HG03558 (cell line): ENCODE measurements at regions not wholly inside any gene's neighbourhood (a gene's known extent, or its start where the extent isn't known, plus 50 kb on each side); places are given as distances from the start of the nearest gene placed in this dataset.

Experiments used
- ATAC-seq: cut with Tn5 transposase; IDR thresholded peaks from one replicate; pipeline ENCODE4 v1.9.1; 2021; ENCODE audit warnings: moderate number of reproducible peaks; ENCODE audit not compliant: unreplicated experiment; ENCODE audit errors: extremely low read depth

DNA sequence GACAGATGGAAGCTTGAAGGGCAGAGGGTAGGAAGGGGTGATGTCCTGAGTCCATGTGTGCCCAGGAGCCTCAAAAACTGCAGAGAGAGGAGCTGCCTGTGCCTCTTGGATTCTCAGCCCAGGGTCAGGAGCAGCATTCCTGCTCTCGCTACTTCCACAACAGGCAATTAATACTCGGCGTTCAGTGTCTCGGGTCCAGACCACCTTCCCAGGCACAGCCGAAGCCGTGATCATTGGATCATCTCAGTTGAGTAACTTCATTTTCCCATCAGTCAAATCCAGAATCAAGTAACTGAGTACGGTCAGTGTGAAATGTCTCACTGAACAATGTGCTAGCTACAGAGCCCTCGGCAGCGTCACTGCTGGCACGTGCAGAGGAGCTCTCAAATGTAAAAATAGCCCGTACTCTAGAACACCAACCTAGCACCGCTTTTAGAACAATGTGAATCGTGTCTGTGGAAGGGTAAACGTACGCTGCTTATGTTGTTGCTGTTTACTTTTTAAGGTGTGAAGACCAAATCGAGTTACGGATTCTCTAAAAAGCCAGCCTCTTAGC, 63.5 kb upstream of the IRX4 start:
- ATAC-seq = no peak

DNA sequence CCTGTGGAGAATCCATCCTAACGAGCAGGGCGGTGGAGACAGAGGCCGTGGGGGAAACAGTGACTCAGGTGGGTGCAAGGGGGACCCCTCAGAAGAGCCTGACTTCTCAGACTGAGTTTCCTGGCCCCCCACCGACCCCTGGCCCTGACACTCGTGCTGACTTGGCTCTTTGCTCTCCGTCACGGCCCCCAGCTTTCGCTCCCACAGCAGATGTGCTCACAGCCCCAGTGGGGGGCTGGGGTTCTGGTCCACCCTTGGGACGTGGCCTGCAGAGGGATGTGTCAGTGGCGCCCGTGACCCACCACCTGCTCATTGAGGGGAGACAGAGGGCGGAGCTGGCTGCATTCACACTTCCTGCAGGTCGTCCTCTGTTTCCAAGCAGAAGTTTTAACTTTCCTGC, 62.9 kb upstream of the IRX4 start:
- ATAC-seq = no peak

DNA sequence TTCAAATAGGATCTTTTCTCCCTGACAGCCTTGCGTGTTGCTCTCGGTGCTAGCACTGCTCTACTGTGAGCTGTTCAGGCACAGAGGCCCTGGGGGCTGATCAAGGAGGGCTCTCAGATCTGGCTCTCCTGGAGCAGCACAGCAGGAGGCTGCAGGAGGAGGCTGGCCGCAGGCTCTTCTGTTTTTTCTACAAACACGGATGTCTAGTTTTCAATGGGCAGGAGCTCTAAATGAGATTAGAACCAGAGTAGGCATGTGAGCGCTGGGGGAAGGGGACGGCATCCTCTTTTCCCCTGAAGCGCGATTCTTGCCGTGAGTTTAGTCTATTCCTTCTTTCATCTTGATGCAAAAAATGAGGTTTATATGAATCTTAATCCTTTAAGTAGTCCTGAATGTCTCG, 61.7 kb upstream of the IRX4 start:
- no peak for ATAC-seq

- ATAC-seq = no peak
Observed at GRCh38 chr5:1943481-1943880, 60.8 kb upstream of the IRX4 start.

DNA sequence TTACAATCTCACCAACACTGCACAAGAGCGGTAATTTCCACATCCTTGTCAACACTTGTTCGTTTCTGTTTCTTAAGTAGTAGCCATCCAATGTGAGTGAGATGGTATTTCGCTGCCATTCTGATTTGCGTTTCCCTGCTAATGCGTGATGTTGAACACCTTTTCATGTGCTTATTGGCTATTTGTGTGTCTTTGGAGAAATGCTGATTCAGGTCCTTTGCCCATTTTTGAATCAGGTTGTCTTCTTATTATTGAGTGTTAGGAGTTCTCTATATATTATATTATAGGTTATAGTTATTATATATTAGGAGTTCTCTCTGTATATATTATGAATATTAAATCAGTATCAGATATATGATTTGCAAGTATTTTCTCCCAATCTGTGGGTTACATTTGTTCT, 59.9 kb upstream of the IRX4 start:
- ATAC-seq = no peak

GRCh38 chr5:1942158-1942557, 59.4 kb upstream of the IRX4 start:
- no peak for ATAC-seq

DNA sequence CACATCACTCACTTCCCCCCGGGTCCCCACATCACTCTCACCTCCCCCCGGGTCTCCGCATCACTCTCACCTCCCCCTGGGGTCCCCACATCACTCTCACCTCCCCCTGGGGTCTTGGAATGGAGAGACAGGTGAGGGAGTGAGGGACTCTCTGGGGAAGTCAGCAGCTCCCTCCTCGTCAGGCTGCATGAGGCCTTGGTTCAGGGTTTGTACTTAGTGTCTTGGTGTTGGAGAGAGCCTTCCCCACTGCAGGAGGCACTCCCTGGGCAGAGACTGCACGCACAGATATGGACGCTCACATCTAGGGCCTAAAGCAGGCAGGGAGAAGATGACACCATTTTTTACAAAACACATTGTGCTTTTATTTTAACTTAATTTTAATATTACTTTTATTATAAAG, 56.5 kb upstream of the IRX4 start:
- ATAC-seq = no peak

DNA sequence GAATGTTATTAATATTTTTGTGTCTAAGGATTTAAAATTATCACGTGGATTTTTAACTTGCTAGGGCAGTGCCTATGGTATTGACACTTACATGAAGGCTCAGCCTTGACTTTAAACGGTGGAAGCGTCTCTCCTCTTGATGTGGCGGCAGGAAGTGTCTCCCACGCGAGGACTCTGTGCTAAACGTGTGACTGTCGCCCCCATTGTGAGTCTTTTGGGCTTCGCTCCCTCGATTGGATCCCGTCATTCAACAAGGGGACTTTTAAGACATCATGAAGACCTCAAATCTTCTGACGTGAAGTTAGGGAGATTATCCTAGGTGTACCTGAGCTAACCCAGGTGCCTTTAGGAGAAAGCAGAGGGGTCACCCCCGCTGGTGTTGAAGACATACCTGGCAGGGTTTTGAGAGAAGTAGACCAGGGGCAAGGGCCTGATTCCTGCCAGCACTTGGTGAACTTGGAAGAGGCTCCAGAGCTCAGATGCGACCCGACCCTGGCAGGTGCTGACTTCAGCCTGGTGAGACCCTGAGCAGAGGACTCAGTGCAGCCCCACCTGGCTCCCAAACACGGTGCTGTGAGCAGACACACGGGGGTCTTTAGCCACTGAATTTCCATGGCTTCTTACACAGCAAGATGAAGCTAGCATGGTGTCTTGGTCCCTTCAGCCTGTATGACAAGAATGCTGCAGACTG, 55.7 kb upstream of the IRX4 start:
- ATAC-seq = no peak

DNA sequence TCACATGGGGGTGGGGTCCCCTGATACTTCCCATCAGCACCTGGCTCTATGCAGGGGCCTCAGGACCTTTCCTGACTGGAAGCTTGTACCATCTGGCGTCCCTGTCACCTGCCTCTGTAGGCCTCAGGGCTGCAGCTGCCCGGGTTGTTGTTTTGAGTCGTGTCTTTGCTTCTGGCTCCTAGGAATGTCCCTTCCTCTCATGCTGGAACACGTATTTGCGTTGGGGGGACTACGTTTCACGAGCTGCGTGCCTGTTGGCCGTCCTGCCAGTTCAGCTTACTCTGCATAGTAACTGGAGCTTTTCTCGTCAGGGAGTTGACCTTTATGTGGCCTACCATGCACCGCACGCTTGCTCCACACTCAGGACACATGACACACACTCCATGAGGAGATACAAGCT, 54.9 kb upstream of the IRX4 start:
- ATAC-seq = no peak

DNA sequence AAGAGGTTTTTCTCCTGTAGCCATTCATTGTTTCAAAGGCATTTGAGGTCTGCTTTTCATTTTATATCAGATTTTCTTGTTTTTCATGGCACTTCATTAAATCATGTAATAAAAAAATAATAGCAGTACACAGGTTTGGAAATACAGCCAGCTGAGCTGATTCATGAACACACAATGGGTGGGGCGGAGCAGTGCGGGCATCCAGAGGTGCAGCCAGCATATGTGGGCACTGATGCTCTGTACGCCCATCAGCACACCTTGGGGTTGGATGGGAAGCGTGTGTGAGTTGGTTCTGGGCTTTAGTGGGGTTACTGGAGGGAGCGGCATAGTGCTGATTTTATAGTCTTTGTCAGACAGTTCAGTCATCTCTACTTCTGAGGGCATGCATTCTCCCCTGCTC, 54.2 kb upstream of the IRX4 start:
- no peak for ATAC-seq

GRCh38 chr5:1936413-1936812, 53.7 kb upstream of the IRX4 start:
- no peak for ATAC-seq

- no peak for ATAC-seq
Observed at GRCh38 chr5:1934801-1935429, 52.2 kb upstream of the IRX4 start.

DNA sequence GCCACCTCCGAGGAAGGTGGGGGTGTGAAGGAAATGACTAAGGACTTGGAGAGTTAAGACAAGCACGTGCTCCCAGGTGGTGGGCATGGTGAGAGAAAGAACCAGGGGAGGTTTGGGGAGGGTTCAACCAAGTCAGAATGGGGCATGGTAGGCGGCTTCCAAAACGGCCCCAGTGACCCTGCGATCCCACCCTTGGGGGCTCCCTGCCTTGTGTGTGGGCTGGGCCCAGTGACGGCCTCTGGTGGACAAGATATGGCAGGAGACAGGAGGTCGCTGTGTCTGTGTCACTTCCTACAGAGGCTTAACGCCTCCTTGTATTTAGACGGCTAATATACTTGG, 51.3 kb upstream of the IRX4 start:
- no peak for ATAC-seq

DNA sequence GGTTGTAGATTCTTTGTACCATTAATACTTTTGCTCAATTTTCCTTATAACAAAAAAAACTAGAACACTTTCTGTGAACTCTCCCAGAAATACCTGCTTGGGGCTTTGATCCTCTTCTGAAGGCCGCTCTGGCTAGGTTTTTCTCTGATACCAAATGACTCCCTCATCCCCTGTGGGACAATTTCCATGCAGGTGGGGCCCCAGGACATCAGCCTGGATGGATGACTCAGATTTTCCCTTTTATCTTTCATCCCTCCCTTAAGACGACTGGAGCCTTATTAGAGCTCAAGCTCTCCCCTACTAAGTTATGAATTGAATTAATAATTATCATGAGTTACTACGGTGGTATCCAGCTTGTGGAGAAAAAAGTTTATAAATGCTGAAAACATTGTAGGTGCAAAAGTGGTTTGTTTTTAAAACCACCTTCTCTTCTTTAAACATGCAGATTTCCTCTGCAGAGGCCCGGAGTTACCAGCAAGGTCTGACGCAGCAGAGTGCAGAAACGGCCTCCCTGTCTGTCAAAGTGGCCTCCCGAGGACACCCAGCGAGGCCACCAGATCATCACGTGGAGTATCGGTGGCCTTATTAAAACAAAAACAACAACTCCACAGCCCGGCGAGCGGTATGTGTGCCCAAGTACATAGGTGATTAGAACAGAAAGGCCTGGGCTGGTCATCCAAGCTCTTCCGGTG, 50.8 kb upstream of the IRX4 start:
- no peak for ATAC-seq
